ENCODE measurements at regions not wholly inside any gene's neighbourhood (a gene's known extent, or its start where the extent isn't known, plus 50 kb on each side); places are given as distances from the start of the nearest gene placed in this dataset.

DNA sequence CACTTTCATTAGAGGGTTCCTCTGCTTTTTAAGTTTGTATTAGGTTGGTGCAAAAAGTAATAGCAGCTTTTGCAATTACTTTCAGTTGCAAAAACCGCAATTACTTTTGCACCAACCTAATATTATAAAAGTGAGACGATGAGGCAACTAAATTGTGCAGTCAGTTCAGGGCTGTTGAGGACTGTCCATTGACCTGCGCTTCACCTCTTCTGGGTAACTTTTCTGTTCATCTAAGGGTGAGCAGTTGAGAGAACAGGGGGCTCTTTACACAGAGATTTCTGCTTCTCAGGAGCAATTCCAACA, 191.3 kb downstream of the AACS start:
- TF ChIP-seq POLR2AphosphoS5 (IDR thresholded peaks at IDR 0.05) (no peak), POLR2A (IDR thresholded peaks at IDR 0.05; ENCODE audit: low read depth) (no peak), EP300 (IDR thresholded peaks at IDR 0.05) (no peak)
- TF ChIP-seq, protein P1, sequence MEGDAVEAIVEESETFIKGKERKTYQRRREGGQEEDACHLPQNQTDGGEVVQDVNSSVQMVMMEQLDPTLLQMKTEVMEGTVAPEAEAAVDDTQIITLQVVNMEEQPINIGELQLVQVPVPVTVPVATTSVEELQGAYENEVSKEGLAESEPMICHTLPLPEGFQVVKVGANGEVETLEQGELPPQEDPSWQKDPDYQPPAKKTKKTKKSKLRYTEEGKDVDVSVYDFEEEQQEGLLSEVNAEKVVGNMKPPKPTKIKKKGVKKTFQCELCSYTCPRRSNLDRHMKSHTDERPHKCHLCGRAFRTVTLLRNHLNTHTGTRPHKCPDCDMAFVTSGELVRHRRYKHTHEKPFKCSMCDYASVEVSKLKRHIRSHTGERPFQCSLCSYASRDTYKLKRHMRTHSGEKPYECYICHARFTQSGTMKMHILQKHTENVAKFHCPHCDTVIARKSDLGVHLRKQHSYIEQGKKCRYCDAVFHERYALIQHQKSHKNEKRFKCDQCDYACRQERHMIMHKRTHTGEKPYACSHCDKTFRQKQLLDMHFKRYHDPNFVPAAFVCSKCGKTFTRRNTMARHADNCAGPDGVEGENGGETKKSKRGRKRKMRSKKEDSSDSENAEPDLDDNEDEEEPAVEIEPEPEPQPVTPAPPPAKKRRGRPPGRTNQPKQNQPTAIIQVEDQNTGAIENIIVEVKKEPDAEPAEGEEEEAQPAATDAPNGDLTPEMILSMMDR (IDR thresholded peaks at IDR 0.05): no peak
